AG04450 (cell line): ENCODE measurements at regions not wholly inside any gene's neighbourhood (a gene's known extent, or its start where the extent isn't known, plus 50 kb on each side); places are given as distances from the start of the nearest gene placed in this dataset.

Experiments
- CTCF ChIA-PET: fragments of 300-600, 350-600 bp; formaldehyde crosslinking; extraction: SDS; loops from one replicate; lab custom pipeline; 2022; ENCODE audit warnings: antibody characterized with exemption, inconsistent platforms; lab: Charles Lee
- POLR2A ChIA-PET: fragments of 350-600 bp; formaldehyde crosslinking; extraction: SDS; loops from one replicate; lab custom pipeline; 2021; ENCODE audit warnings: antibody characterized with exemption, inconsistent platforms; lab: Yijun Ruan, JAX
- DNase-seq: peaks from one replicate; pipeline ENCODE4 v3.0.0-alpha.2; 2011; ENCODE audit warnings: low read depth, low spot score
- H3K27ac ChIP-seq: one replicate; pipeline ENCODE4 v1.5.1; 2012; ENCODE audit warnings: low read depth, low read length, control low read depth
- H3K27me3 ChIP-seq: one replicate; pipeline ENCODE4 v1.6.0; 2012; ENCODE audit warnings: low read length; ENCODE audit not compliant: control insufficient read depth, insufficient read depth
- H3K4me3 ChIP-seq: 2 replicates; pipeline ENCODE4 v1.5.1; 2011; ENCODE audit warnings: mild to moderate bottlenecking, low read depth, low read length, control low read depth
- H3K9me3 ChIP-seq: 2 replicates; pipeline ENCODE4 v1.5.1; 2012; ENCODE audit warnings: low read length; ENCODE audit not compliant: control insufficient read depth, insufficient read depth
- TF ChIP-seq, protein P1 (sequence below): IDR thresholded peaks from 2 replicates; pipeline ENCODE4 v1.5.1; 2011; ENCODE audit warnings: low read depth, low read length, control low read depth, inconsistent platforms

DNA sequence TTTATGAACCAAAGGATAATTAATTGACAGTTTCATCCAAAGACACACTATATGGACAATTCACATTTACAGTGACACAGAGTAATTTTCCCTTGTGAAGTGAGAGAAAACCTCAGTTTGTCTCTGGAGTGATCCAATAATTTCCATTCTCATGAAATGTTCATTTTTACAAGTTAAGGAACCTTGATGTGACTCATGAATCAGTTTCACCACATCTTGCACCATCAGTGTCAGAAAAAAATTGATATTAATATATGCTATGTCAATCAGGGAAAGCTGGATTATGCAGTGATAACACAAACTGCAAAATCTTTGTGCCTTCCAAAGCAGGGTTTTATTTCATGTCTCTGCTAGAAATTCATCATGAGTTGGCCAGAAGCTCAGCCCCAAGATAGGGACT is 348.1 kb downstream of the ARPP21 start:
- ChIA-PET POLR2A (no interaction called here), CTCF (no interaction called here)
- no peak for DNase-seq
- TF ChIP-seq, protein P1, sequence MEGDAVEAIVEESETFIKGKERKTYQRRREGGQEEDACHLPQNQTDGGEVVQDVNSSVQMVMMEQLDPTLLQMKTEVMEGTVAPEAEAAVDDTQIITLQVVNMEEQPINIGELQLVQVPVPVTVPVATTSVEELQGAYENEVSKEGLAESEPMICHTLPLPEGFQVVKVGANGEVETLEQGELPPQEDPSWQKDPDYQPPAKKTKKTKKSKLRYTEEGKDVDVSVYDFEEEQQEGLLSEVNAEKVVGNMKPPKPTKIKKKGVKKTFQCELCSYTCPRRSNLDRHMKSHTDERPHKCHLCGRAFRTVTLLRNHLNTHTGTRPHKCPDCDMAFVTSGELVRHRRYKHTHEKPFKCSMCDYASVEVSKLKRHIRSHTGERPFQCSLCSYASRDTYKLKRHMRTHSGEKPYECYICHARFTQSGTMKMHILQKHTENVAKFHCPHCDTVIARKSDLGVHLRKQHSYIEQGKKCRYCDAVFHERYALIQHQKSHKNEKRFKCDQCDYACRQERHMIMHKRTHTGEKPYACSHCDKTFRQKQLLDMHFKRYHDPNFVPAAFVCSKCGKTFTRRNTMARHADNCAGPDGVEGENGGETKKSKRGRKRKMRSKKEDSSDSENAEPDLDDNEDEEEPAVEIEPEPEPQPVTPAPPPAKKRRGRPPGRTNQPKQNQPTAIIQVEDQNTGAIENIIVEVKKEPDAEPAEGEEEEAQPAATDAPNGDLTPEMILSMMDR = no peak
- Histone ChIP-seq H3K9me3 (no peaks in the 10 kb centered on the region), H3K27ac (no peak overlapping the region), H3K4me3 (no peak overlapping the region), H3K27me3 (no peaks in the 10 kb centered on the region)

DNA sequence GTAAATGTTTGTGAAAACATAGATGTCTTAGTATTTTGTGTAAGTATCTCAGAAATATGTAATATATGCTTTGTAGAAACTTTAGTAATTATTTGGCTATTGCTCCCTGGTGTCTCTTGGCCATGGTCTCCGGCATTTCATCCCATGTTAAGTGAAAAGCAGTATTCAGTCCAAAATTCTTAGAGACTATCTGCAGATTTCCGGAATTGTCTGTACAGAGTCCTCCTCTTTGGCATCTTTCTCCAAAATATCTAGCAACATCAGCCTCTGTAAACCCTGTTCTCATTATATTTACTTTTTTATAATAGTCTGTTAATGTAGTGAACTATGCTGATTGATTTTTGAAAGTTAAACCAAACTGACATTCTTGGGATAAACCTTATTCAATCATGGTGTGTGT is 352.7 kb downstream of the ARPP21 start:
- TF ChIP-seq, protein P1 = no peak
- no peak for DNase-seq
- H3K27me3 ChIP-seq = no peaks in the 10 kb centered on the region
- H3K9me3 ChIP-seq = no peaks in the 10 kb centered on the region; the same call in 1 of the 2 replicates
- H3K4me3 ChIP-seq = no peak overlapping the region
- ChIA-PET CTCF (no interaction called here), POLR2A (no interaction called here)
- no peak overlapping the region for H3K27ac ChIP-seq

DNA sequence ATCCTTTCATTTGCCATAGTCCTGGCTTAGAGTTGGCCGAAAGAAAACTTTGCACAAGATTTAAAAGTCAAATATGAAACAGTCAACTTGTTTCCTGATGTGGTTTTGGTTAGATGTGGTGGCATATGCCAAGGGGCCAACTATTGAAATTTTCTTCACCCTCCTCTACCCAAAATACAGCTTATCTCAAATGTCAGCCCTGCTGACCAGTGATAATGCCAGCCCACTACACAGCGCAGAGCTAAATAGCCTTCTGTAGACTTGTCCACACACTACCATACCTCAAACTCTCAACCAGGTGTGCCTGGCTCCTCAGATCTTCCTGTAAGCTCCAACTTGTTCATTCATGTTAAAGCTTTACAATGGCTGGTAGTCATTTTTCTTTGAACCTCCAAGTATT is 368.5 kb upstream of the STAC start:
- TF ChIP-seq, protein P1 = no peak
- no peak overlapping the region for H3K4me3 ChIP-seq
- no peaks in the 10 kb centered on the region for H3K27me3 ChIP-seq
- ChIA-PET CTCF (no interaction called here), POLR2A (no interaction called here)
- no peak overlapping the region for H3K27ac ChIP-seq
- no peaks in the 10 kb centered on the region for H3K9me3 ChIP-seq
- no peak for DNase-seq

DNA sequence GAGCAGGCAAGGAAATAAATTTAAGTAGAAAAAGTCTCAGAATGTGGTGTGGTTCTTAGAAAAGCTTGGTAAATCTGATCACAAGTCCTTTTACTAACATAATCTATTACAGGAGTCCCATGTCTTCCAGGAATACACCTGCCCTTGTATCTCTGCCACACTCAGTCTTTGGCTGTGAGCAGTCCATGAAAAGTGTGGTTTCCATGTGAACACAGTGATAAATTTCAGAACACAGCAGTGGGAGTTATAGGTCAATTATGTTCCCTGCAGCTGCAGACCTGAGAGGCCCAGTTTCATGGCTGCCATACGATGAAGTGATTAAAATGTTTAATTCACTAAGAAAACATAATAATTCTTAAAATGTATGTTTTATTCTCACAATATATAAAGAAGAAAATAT is 366.9 kb upstream of the STAC start:
- Histone ChIP-seq H3K4me3 (no peak overlapping the region), H3K27ac (no peak overlapping the region), H3K9me3 (no peaks in the 10 kb centered on the region), H3K27me3 (no peaks in the 10 kb centered on the region)
- TF ChIP-seq, protein P1 = no peak
- POLR2A ChIA-PET = no interaction called here
- CTCF ChIA-PET = no interaction called here
- no peak for DNase-seq

DNA sequence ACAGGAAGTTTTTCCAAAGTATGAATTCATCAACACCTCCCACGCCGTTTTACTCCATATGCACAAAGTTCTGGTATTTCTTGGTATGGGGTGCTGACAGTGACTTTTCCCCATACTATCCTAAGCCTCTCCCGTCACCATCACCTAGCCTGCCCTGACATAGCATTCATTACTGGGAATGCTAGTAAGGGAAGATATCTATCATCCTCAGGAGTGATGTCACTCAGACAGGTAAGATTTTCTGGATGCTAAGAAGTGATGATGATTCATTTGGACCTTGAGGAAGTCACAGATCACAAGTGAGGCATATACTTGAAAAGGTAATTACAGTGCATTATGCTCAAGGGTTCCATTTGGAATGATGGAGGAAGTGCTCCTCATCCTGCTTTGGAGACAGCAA is 355.1 kb upstream of the STAC start:
- H3K27me3 ChIP-seq = no peaks in the 10 kb centered on the region
- DNase-seq = no peak
- no peak overlapping the region for H3K27ac ChIP-seq
- H3K9me3 ChIP-seq = no peaks in the 10 kb centered on the region
- H3K4me3 ChIP-seq = no peak overlapping the region
- CTCF ChIA-PET = no interaction called here
- POLR2A ChIA-PET = no interaction called here
- TF ChIP-seq, protein P1 = no peak
